ENCODE measurements at regions not wholly inside any gene's neighbourhood (a gene's known extent, or its start where the extent isn't known, plus 50 kb on each side); places are given as distances from the start of the nearest gene placed in this dataset.

DNA sequence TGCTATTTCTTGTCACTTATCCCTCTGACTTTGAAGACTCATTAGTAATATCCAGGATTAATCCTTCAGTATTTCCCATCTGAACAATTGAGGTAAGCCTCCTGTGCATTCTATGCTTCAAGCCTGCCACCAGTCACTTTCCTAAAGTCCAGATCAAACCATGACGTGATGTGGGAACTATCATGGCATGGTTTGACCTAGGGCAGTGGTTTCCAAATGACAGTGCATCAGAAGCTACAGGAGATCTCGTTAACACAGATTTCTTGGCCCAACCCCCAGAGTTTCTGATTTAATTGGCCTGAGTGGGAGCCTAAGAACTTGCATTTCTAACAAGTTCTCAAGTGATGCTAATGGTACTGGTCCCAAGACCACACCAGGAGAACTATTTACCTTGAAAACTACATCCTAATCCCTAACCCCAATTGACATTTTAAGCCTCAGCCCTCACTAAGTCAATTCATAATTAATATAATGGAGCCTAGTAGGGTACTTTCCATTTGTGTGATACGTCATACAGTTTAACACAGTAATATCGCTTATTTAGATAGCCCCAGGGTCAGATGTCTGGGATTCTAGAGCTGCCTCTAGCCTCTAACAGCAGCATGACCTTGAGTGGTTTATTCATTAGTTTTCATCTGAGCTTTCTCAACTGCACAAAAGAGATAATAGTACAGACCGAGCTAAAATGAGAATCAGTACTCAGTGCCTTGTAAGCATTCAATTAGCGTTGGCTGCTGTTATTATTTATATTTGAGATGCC, 907.6 kb downstream of the TFAP2A start:
- no peak for DNase-seq

DNA sequence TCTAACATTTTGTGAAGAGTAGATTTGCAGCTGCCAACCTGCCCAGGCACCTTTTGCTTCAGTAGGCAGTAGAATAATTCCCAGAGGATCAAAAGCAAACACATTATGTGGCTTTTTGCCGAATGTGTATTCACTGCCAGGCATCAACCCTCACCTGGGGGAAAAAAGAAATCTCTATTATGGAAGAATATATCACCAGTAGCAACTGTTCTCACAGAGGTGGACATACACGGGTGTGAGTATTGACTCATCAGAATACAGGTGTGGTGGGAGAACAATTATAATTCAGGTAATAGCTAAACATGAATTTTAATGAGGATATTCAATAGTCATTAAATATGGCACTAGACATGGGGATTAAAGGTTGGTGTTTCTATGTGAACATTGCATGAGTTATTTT, 910.7 kb downstream of the TFAP2A start:
- DNase-seq = no peak

DNA sequence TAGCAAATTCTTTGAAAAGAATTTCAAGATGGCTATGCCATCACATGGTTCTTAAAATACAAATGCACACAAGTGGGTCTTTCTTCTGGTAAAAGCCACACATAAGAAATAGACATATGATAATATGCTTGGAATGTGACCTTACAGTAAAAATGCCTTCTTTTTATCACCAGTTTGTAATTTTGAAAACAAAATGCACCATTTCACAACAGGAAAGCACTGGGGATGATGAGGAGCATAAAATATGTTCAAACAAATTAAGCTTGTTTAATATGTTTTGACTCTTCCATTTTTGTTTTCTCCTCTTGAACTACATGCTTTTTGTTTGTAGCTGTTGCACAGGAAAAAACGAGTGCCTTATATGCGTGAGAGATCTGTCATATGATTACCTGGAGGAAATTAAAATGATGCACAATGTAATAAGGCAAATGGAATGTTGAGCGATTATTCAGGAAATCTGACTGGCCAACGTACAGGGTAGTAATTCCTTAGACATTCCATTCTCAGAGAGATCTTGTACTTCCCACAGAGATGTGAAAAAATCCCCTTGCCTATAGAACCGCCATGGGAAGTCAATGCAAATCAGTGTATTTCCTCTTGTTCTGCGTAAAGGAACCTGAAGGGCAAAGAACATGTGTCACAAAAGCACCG, 911.6 kb downstream of the TFAP2A start:
- no peak for DNase-seq

DNA sequence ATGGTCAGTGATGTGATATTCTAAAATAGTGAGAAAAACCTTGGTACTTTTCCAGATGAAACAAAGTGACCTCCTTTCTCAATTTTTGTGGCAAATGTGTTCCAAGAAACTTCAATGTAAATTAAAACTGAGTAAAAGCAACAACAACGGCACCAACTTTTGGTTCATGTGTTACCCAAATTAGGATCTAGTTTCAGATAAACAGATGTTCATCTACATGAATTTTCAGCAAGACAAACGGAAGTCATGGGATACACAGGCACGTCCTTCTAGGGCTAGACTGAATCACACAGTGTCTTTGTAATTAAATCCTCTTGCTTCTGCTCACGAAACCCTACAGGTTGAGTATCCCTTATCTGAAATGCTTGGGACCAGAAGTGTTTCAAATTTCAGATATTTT, 915.2 kb downstream of the TFAP2A start:
- no peak for DNase-seq

DNA sequence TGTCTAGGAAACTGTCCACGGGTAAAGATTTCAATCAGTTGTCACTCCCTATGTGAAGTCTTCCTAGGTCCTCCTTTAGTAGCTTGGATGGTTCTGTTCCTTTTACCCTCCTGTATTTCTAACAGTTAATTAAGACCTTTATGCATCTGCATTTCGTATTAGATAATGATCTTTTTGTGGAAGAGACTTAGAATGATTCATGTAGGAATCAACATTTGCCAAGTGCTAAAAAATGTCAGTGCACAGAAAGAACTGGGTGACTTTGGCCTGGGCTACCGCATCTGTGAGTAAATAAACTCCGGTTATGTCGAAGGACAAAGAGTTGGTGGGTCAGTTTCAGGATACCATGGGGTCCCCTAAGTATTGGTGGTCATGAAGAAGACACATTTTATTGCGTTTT, 918.0 kb downstream of the TFAP2A start:
- no peak for DNase-seq

DNA sequence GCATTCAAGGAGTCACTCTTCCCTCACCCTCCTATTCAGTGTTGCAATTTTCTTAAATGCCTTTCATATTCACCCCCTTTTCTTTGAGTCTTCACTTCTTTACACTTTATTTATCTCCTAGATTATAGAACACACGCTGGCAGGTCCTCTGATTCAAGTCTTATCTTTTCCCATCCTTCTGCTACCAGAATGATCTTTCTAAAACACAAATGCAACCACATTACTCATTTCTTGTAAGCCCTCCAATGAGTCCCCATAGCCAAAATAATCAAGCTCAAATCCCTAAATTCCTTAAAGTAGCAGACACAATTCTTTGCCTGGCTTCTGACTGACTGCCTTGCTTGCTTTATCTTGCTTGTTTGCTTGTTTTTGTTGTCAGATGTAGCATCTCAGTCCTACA, 920.0 kb downstream of the TFAP2A start:
- DNase-seq = no peak

DNA sequence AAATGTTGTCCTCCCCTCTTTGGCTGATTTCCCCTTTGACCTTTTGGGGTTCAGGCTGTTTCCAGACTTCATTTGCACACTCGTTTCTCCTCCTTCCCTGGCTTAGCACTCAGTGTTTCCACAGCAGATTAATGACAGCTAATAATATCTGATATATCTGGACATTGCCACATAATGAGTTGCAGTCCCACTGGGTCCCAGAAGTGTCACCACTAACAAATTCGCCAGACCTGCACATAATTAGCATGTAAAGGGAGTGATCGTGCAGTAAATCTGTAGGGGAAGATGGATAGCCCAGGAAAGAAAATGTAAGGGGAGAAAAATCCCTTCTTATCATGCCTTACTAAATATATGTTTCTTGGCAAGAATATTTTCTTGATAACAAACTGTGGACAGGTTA, 922.1 kb downstream of the TFAP2A start:
- no peak for DNase-seq

DNA sequence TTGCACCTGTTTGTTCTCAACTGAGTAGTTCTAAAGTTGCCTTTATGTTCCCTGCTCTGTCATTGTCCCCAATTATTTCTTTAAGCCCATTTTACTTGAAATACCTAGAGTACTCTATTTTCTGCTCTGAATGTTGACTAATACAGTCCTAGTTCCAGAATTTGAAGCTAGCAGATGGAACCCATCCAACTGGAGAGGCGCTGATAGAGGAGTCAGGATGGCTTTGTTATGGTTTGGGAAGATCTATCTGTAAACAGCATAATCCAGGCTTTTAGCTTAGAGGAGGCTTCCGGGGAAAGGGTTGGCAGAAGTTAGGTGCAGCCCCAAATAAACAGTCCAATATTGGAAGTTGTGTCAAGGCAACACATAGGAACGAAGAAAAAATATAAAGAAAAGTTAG, 927.7 kb downstream of the TFAP2A start:
- DNase-seq = no peak

DNA sequence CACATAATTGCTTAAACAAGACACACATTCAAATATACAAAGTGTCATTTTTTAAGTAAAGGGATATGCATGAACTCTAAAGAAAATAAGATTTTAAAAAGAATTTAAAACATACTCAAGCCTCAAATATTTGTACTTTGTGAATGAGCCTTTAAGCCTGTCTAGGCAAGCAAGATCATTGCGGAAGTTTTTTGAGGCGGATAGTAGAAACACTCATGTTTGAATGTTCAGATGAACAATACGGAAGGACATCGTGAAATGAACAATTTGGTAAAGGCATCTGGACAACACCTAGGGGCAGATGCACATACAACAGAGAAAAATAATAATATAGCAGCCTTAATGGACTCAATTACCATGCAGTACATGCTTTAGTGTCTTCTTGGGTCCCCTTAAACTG, 928.9 kb downstream of the TFAP2A start:
- DNase-seq = no peak

DNA sequence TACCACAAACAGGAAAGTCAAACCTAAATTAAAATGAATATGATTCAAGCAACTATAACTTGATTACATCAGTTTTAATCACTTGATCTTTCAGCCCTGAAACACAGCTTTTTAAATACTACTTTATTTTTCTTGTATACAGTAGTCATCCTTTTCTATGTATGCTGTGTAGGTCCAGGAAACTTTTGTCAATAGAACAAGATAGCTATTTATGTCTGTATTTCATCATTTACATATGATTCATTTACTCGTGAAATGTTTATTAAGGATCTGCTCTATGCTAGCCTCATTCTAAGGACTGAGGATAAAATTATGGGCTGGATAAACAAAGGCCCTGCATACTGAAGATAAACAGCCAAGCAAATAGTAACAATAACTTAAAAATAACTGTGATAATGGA, 930.2 kb downstream of the TFAP2A start:
- DNase-seq = no peak

DNA sequence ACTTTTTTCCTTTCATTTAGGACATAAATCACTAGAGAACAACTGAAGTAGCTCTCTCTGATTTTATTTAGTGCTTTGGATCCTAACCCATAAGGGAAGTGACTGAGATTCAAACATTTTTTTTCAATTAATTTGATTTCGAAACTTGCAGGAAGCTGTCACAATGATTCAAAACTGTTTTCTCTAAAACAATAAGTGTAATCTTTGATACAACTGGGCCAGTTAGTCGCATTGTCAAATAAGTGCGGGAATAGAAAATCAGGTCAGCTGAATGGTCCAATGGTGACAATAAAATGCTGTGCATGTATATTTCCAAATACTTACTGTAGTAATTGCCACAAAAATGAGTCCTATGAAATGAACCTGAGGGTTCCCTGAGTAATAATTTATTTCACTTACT, 930.8 kb downstream of the TFAP2A start:
- DNase-seq = no peak

DNA sequence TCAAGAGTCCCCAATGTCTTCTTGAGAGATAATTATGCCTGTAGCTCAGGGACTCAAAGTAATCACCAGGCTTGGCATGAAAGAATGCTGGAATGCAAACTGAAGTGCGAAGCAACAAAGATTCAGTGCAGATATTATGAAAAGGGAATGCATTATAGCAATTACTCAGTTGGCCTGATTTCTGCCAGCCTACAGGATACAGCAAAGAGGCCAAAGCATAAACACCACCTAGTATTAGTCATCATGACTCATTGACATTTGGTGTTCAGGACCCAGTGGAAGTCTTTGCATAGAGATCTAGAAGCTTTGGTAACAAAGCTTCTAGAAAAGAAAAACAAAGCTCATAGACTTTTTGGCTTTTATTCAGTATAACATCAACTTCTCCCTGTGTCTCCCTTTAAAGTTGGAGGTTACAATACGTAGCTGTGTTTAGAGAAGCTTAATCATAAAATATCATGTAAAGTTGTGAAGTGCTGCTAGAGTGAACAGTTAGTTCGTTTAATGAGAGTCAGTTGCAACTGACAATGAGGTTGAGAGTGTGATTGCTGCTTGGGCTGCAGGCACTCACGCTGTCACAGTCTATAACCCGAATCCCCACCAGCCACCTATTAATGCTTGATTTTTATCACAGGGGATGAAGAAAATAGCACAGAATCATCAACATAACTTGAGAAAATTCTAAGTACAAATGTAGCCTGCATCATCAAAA, 932.7 kb downstream of the TFAP2A start:
- no peak for DNase-seq

DNA sequence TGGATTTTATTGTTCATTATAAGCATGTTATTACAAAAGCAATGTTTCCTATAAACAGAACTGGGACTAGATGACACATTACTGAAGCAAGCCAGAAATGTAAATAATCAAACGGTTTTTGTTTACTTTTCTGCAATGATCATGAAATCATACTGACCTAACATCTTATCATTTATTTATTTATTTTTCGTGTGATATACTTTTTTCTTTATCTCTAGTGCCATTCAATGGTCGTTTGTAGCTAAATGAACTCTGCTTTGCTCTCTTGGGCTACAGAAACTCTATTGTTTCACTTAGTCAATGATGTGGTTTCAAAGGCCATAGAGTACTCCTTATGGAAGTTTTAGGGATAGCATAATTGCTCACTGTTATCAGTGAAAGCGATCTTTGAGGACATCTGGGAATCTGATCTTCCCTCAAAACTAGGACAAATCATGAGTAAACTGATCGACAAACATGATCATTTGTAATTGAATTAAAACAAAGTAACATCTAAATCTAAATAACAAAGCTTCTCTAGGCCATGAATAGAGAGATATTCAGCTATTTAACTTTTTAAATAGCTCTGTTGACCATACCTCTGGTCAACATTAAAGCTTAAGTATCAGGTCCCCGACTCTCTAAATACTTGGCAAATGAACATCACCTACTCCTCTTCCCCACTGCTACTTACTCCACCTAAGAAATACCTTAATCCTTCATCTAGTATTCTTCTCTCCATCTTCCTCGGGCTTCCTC, 933.4 kb downstream of the TFAP2A start:
- DNase-seq = no peak

DNA sequence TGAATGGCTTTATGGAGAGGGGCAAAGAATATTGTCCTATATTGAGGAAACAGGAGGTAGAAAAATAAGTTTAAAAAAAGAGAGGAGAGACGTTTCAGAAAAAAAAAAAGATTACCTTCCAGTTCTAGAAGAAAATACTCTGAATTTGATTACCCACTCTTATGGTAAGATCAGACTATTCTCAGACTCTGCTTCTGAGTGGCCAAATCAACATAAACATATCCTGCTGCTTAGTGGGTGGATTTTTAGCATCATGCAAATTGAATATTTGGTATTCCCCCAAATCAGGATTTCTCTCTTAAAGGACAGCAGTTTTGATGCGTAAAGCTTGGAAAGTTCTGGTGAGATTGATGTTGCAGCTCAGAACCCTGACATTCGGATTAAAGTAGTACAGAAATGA, 946.6 kb downstream of the TFAP2A start:
- no peak for DNase-seq

DNA sequence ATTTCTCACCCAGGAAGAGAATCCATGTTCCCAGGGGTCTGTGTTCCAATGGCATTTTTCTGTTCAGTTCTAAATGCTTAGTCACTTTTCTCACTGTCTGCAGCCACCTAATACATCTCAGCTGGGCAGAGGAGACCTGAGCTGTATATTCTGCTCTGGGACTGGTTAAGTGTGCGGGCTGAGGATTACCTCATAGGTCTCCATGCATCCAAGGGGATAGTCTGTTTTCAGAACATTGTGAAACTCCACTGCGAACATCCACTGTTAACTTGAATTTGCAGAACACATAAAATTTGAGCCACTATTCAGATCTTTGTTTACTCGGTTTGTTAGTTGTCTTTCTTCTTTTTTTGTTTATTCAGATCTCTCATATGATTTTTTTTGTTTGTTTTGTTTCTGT, 947.1 kb downstream of the TFAP2A start:
- no peak for DNase-seq

DNA sequence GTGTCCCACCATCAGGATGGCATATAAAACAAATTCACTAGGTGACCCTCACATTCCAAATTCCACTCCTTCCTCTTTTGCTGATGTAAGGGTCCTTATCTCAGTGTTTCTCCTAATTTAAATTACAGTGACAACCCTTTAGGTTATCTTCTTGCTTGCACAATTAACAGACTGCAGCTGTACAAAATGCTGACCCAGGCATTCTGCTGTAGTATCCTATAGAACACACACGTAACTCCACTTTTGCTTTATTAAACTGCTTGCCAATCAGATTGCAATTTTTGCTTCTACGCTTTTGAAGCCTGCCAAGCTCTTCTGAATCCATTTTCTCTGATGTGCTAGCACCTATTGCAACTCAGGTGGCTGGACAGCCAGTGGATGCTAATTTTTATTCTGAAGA, 950.3 kb downstream of the TFAP2A start:
- no peak for DNase-seq

DNA sequence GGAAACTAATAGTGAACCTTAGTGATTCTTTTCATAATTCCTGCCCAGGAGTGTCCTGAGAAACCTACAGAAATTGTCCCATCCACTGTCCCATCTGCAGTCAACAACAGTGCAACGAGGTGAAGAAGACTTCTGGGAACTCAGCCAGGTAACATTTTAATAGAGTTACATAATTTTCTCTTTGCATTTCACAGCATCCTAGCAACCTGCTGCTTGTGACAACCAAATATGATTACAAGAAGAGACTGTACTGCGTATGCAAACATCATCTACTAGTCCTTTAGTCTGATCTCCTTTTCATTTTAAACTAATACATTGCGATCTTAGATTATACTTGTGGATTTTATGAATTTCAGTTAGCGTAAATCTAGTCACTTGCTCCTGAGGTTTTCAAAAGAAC, 951.6 kb downstream of the TFAP2A start:
- DNase-seq = no peak

DNA sequence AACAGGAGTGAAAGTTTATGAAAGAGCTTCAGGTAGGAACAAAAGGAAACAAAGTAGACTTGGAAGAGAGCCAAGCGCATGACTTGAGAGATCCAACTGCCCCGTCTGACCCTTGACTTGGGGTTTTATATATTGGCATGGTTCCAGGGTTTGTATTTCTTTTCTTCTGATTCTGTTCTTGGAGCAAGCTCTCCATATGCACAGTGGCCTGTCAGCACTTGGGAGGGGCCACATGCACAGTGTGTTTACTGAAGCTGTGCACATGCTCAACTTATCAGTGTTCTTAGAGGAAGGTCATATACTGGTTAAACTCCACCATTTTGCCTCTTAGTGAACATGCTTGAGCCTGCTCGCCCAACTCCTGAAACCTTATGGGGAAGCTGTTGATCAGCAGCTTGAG, 953.7 kb downstream of the TFAP2A start:
- no peak for DNase-seq

DNA sequence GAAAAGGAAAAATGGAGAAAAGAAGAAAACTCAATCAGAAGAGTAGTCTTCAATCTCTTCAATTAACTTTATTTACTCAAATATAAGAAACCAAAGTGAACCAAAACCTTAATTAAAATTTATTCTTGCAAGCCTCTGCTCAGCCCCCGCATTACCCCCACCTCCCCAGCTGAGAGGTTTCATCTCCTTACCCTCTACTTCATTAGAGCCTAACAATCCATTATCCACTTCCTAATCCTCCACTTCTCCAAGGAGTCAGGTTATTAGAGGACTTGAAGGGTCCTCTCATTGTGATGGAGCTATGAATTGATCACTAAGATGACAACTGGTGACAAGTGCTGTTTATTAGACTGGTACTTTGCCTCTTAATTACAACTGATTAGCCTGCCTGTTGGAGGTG, 956.5 kb downstream of the TFAP2A start:
- DNase-seq = no peak

DNA sequence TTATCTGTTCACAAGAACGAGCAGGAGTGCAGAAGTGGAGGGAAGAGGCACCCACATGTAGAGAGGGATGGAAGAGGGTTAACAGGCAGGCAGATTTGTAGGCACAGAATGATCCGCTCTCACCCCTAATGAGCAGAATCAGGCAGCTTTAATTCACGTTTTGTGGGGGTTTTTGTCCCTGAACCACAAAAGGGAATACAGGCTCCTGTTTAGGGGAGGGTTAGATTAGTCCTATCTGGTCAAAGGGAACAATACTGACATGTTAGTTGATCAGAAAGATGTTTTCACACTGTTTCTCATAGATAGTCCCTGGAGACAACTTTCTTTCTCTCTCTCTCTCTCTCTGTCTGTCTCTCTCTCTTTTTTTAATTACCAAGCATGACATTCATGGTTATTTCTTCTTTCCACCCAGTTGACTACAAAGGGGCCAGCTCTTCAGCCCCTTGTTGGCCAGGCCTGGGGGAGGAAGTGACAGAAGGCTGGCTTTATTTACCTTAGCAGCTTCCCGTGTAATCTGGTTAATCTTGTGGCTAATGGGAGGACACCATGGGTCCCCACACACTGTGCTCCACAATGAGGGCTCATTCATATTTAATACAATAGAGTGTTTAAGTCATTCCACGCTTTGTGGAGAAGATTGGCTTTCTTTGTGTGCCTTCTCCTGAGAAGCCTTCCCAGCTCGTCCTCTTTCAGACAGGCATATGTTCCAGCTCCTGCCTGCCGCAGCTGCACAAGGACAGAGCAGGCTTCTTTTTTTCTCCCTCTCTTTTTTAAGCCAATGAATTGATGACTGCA, 958.8 kb downstream of the TFAP2A start:
- DNase-seq = no peak

DNA sequence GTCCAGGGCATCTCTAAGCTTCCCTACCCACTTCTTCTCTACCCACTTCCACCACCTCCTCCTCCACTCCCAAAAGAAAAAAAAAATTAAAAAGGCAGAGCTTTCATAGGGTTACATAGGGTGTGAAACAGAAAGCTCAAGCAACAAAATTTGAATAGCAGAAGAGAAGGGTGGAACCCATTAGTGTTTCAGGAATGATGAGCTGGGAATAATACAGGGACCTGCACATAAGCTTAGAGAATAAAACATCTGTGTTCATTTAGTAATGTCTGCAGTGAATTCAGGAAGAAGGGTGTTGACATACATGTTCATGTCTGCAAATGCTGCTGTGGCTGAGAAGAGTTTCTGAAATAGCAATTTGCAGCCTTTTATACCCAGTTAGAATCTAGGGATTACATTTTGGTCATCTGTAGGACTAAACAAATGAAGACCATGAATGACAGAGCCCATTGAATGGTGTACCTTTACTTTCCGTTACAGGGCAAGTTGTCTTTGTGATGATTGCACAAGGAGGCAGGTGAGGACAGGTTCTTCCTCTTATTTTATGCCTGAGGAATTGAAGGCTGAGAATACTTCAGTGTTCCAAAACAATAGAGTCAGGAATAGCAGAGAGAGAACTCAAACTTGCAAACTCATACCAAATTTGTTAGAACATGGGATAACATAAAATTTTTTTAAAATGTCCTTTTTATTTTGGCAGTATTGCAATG, 975.1 kb downstream of the TFAP2A start:
- no peak for DNase-seq

DNA sequence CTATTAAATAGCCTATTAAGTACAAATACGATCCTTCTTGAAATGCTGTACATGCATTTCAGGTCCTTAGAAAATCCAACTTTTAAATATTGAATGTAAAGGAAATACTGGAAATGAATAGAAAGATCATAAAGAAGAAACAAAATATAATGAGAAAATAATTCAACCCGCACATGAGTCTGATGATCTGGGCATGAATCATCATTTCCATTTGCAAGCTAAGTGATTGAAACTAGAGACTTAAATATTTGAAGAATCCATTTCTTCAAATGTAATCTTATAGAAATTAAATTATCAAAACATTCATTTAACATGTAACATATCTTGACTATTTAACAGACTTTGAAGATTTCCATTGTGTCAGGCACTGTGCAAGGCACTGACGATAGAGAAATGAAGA, 977.0 kb downstream of the TFAP2A start:
- no peak for DNase-seq

Measured in activated CD8-positive, alpha-beta memory T cell treated with anti-CD3 and anti-CD28 coated beads, Interleukin-2, amount 50 U/mL, for 4 hours (primary cell).